Adrenal gland (tissue), 5 donors: ENCODE measurements at regions not wholly inside any gene's neighbourhood (a gene's known extent, or its start where the extent isn't known, plus 50 kb on each side); places are given as distances from the start of the nearest gene placed in this dataset.

Experiments used
- CTCF ChIP-seq, 6 experiments: fragments of 450-650 bp in 4 of 6; fragments of 200-600 bp in 2 of 6; sonication (generic) in 1 of 6; IDR thresholded peaks; 1 replicate in 5 of 6; 2 replicates in 1 of 6; pipeline versions ENCODE4 v1.5.1 to v1.8.0; 2016 to 2021; ENCODE audit warnings: antibody characterized with exemption in 6 of 6, mild to moderate bottlenecking in 2 of 6, moderate library complexity in 1 of 6
- POLR2A ChIP-seq, 2 donors: fragments of 450-650 bp; IDR thresholded peaks; one replicate each; pipeline ENCODE4 v1.6.1; 2017; ENCODE audit warnings: antibody characterized with exemption in 2 of 2, mild to moderate bottlenecking in 2 of 2, moderate library complexity in 1 of 2
- donor health status: DM: no; HTN: no; CAD: no.

GRCh38 chr17:77036841-77037381 lies 103.9 kb upstream of the SEC14L1 start:
- TF ChIP-seq POLR2A (IDR thresholded peaks at IDR 0.05), result no peak
- TF ChIP-seq CTCF (IDR thresholded peaks at IDR 0.05), result no peak
